H1 (cell line): ENCODE measurements at regions not wholly inside any gene's neighbourhood (a gene's known extent, or its start where the extent isn't known, plus 50 kb on each side); places are given as distances from the start of the nearest gene placed in this dataset.

Experiments
- CTCF ChIA-PET: fragments of 300-600 bp; sonication (Branson Sonifier 250); formaldehyde crosslinking; loops from one replicate; lab custom pipeline; 2021; ENCODE audit not compliant: partially characterized antibody; lab: Charles Lee
- POLR2A ChIA-PET: fragments of 300-600 bp; sonication (Branson Sonifier 250); formaldehyde crosslinking; loops from one replicate; lab custom pipeline; 2021; ENCODE audit warnings: inconsistent platforms; ENCODE audit not compliant: partially characterized antibody; lab: Charles Lee
- DNase-seq, 2 experiments: peaks; one replicate each; pipeline versions ENCODE4 v3.0.0 to v3.0.0-alpha.2; 2010 to 2022; ENCODE audit warnings: low spot score in 2 of 2, low read depth in 1 of 2, mixed read lengths in 1 of 2
- FAIRE-seq: peaks from 2 replicates; lab custom pipeline; 2011; peaks lifted over from hg19 to GRCh38; lab: Jason Lieb, UNC
- H2AFZ ChIP-seq: 2 replicates; pipeline ENCODE4 v1.8.1; 2012; ENCODE audit warnings: low read length, inconsistent platforms
- H2AK5ac ChIP-seq: 2 replicates; pipeline ENCODE4 v1.6.1; 2013; ENCODE audit warnings: low read depth, low read length
- H2BK120ac ChIP-seq: replicated peaks from 2 replicates; pipeline ENCODE3; 2013; ENCODE audit warnings: low read depth, low read length, inconsistent platforms
- H2BK12ac ChIP-seq: 2 replicates; pipeline ENCODE4 v1.6.1; 2013; ENCODE audit warnings: low read depth, low read length
- H2BK15ac ChIP-seq: 2 replicates; pipeline ENCODE4 v1.6.1; 2013; ENCODE audit warnings: low read length
- H2BK20ac ChIP-seq: 2 replicates; pipeline ENCODE4 v1.6.1; 2013; ENCODE audit warnings: low read length
- H2BK5ac ChIP-seq: 2 replicates; pipeline ENCODE4 v1.6.1; 2013; ENCODE audit warnings: low read depth, low read length
- H3K14ac ChIP-seq: 2 replicates; pipeline ENCODE4 v1.6.1; 2013; ENCODE audit warnings: inconsistent platforms; ENCODE audit not compliant: insufficient read length
- H3K18ac ChIP-seq: 2 replicates; pipeline ENCODE4 v1.6.1; 2013; ENCODE audit warnings: low read length; ENCODE audit errors: extremely low read depth
- H3K23ac ChIP-seq: 2 replicates; pipeline ENCODE4 v1.6.1; 2013; ENCODE audit warnings: inconsistent platforms; ENCODE audit not compliant: insufficient read length
- H3K23me2 ChIP-seq: 2 replicates; pipeline ENCODE4 v1.6.1; 2013; ENCODE audit warnings: low read depth, low read length
- H3K27ac ChIP-seq: 2 replicates; pipeline ENCODE4 v1.6.1; 2011; ENCODE audit warnings: low read depth, low read length, inconsistent platforms
- H3K27me3 ChIP-seq, 4 experiments: replicated peaks in 1 of 4; 1 replicate in 1 of 4; 2 replicates in 3 of 4; pipeline versions ENCODE4 v1.6.1 to v1.8.1; 2011 to 2013; ENCODE audit warnings: low read length in 3 of 4, mild to moderate bottlenecking in 3 of 4, inconsistent platforms in 2 of 4, mixed read lengths in 2 of 4, moderate library complexity in 1 of 4; ENCODE audit not compliant: control insufficient read depth in 3 of 4, insufficient read depth in 3 of 4; ENCODE audit errors: extremely low read depth in 1 of 4
- H3K36me3 ChIP-seq, 4 experiments: 2 replicates each; pipeline versions ENCODE4 v1.6.1 to v1.8.1; 2011 to 2013; ENCODE audit warnings: mild to moderate bottlenecking in 4 of 4, low read length in 3 of 4, moderate library complexity in 2 of 4, control low read depth in 1 of 4, inconsistent platforms in 1 of 4; ENCODE audit not compliant: insufficient read depth in 4 of 4, control insufficient read depth in 2 of 4
- H3K4ac ChIP-seq: replicated peaks from 2 replicates; pipeline ENCODE3; 2013; ENCODE audit warnings: low read length, low read depth, mixed read lengths, inconsistent platforms; ENCODE audit not compliant: insufficient read length
- H3K4me1 ChIP-seq, 4 experiments: replicated peaks in 1 of 4; 1 replicate in 1 of 4; 2 replicates in 3 of 4; pipeline versions ENCODE4 v1.6.1 to v1.8.1; 2011 to 2013; ENCODE audit warnings: low read length in 3 of 4, inconsistent platforms in 2 of 4, mixed read lengths in 1 of 4; ENCODE audit not compliant: insufficient read depth in 4 of 4, control insufficient read depth in 3 of 4
- H3K4me2 ChIP-seq, 2 experiments: 2 replicates each; pipeline versions ENCODE4 v1.6.1 to v1.8.1; 2011 to 2013; ENCODE audit warnings: low read depth in 2 of 2, low read length in 2 of 2, control low read depth in 1 of 2, inconsistent platforms in 1 of 2, mild to moderate bottlenecking in 1 of 2; ENCODE audit not compliant: insufficient read depth in 1 of 2
- H3K4me3 ChIP-seq, 4 experiments: fragments of 200-600, 300-600 bp in 1 of 4; sonication (generic), shearing (Covaris generic), sonication (Bioruptor Twin) in 1 of 4; 2 replicates each; pipeline versions ENCODE4 v1.5.1 to v1.8.1; 2011 to 2016; ENCODE audit warnings: low read length in 4 of 4, low read depth in 3 of 4, control low read depth in 2 of 4, inconsistent platforms in 2 of 4, mild to moderate bottlenecking in 2 of 4, mixed read lengths in 1 of 4, moderate library complexity in 1 of 4; ENCODE audit not compliant: insufficient read depth in 2 of 4; ENCODE audit errors: extremely low read depth in 1 of 4
- H3K56ac ChIP-seq: replicated peaks from 2 replicates; pipeline ENCODE3; 2013; ENCODE audit warnings: low read depth, mild to moderate bottlenecking, mixed read lengths, low read length, inconsistent platforms; ENCODE audit not compliant: insufficient read length
- H3K79me1 ChIP-seq: 2 replicates; pipeline ENCODE4 v1.6.1; 2013; ENCODE audit warnings: low read depth, low read length, control low read depth
- H3K79me2 ChIP-seq, 2 experiments: 2 replicates each; pipeline versions ENCODE4 v1.6.1 to v1.8.1; 2012 to 2013; ENCODE audit warnings: low read length in 2 of 2, mild to moderate bottlenecking in 2 of 2, inconsistent platforms in 1 of 2; ENCODE audit not compliant: insufficient read depth in 2 of 2, control insufficient read depth in 1 of 2
- H3K9ac ChIP-seq, 4 experiments: replicated peaks in 1 of 4; 1 replicate in 1 of 4; 2 replicates in 3 of 4; pipeline versions ENCODE4 v1.6.1 to v1.8.1; 2011 to 2013; ENCODE audit warnings: low read depth in 3 of 4, low read length in 3 of 4, control low read depth in 2 of 4, mild to moderate bottlenecking in 2 of 4, moderate library complexity in 2 of 4, inconsistent platforms in 1 of 4; ENCODE audit errors: extremely low read depth in 1 of 4
- H3K9me3 ChIP-seq, 2 experiments: 2 replicates each; pipeline versions ENCODE4 v1.6.1 to v1.8.1; 2012 to 2013; ENCODE audit warnings: mild to moderate bottlenecking in 2 of 2, moderate library complexity in 2 of 2, control low read depth in 1 of 2, inconsistent platforms in 1 of 2, low read depth in 1 of 2, low read length in 1 of 2, mixed read lengths in 1 of 2; ENCODE audit not compliant: insufficient read depth in 2 of 2
- H4K20me1 ChIP-seq, 2 experiments: replicated peaks in 1 of 2; 2 replicates each; pipeline versions ENCODE3 to v1.8.1; 2011 to 2013; ENCODE audit warnings: inconsistent platforms in 2 of 2, low read length in 2 of 2, mild to moderate bottlenecking in 1 of 2; ENCODE audit not compliant: insufficient read depth in 2 of 2, control insufficient read depth in 1 of 2
- H4K5ac ChIP-seq: 2 replicates; pipeline ENCODE4 v1.6.1; 2013; ENCODE audit warnings: low read length, low read depth, mixed read lengths, inconsistent platforms; ENCODE audit not compliant: insufficient read length
- H4K8ac ChIP-seq: 2 replicates; pipeline ENCODE4 v1.8.0; 2013; ENCODE audit warnings: mild to moderate bottlenecking, moderate library complexity, low read length, inconsistent platforms; ENCODE audit not compliant: insufficient read depth; ENCODE audit errors: extremely low read depth
- H4K91ac ChIP-seq: replicated peaks from 2 replicates; pipeline ENCODE3; 2013; ENCODE audit warnings: low read length, mixed read lengths, inconsistent platforms; ENCODE audit not compliant: insufficient read length
- E2F6 ChIP-seq: IDR thresholded peaks from 2 replicates; pipeline ENCODE4 v1.6.1; 2012; ENCODE audit warnings: inconsistent platforms
- GABPA ChIP-seq: IDR thresholded peaks from 2 replicates; pipeline ENCODE4 v1.6.1; 2011; ENCODE audit warnings: mild to moderate bottlenecking, low read length, moderate library complexity, borderline replicate concordance; ENCODE audit not compliant: insufficient read depth
- KDM5A ChIP-seq: fragments of 200-600 bp; IDR thresholded peaks from 2 replicates; pipeline ENCODE4 v1.7.1; 2012; ENCODE audit warnings: mild to moderate bottlenecking, low read length, inconsistent platforms, mixed read lengths
- PHF8 ChIP-seq: fragments of 200-600 bp; sonication (generic); conservative IDR thresholded peaks from 2 replicates; pipeline ENCODE4 v1.7.1; 2012; ENCODE audit warnings: low read depth, mild to moderate bottlenecking, inconsistent platforms, low read length, moderate library complexity
- SP2 ChIP-seq: IDR thresholded peaks from 2 replicates; pipeline ENCODE4 v1.6.1; 2012; ENCODE audit warnings: mild to moderate bottlenecking, low read length, inconsistent platforms
- SP4 ChIP-seq: IDR thresholded peaks from 2 replicates; pipeline ENCODE4 v1.6.1; 2012; ENCODE audit warnings: low read length, inconsistent platforms
- TBP ChIP-seq: IDR thresholded peaks from 2 replicates; pipeline ENCODE4 v1.6.1; 2011; ENCODE audit warnings: low read depth, low read length, improper control_type of control experiment
- WGBS, 2 experiments: shearing (Covaris generic) in 1 of 2; methylation state at CpG; one replicate each; pipeline versions ENCODE4 v1.1.6 to v1.1.7; 2013 to 2015; ENCODE audit warnings: low lambda C conversion rate in 2 of 2, mixed read lengths in 2 of 2, inconsistent platforms in 1 of 2, low coverage in 1 of 2, missing lambda C conversion rate in 1 of 2; ENCODE audit not compliant: insufficient replicate concordance in 2 of 2, insufficient coverage in 1 of 2, insufficient read length in 1 of 2; ENCODE audit errors: extremely low coverage in 1 of 2, missing lambda C conversion rate in 1 of 2; 5-methylcytosine and 5-hydroxymethylcytosine counted together
- TF ChIP-seq, protein P1 (sequence below): IDR thresholded peaks from 2 replicates; pipeline ENCODE4 v1.6.1; 2012; ENCODE audit warnings: low read length, inconsistent platforms

- no peak overlapping the region for H2BK15ac ChIP-seq
- H3K18ac ChIP-seq = no peak overlapping the region
- H2AFZ ChIP-seq = no peak overlapping the region
- no peak overlapping the region for H2BK120ac ChIP-seq
- H3K79me2 ChIP-seq = no peaks in the 10 kb centered on the region
- H2BK20ac ChIP-seq = no peak overlapping the region
- H2BK5ac ChIP-seq = no peak overlapping the region
- no peak overlapping the region for H3K56ac ChIP-seq
- no peaks in the 10 kb centered on the region for H3K27me3 ChIP-seq
- H3K9ac ChIP-seq = no peak overlapping the region
- FAIRE-seq (no peak), DNase-seq (no peak)
- no peak overlapping the region for H4K91ac ChIP-seq
- 85% methylated on average over 9 of the region's 9 CpGs; no CpG with 5 or more reads in 1 of the 2 experiments for WGBS, 2 experiments
- no peaks in the 10 kb centered on the region for H3K79me1 ChIP-seq
- peaks cover 0 to 5% (median 0%) of the 10 kb centered on the region in 4 experiments; a peak in 1 of 7 replicates for H3K4me1 ChIP-seq
- H4K5ac ChIP-seq = no peak overlapping the region
- POLR2A ChIA-PET = interaction anchor here (0.6 kb wide), 1 partner anchor 51 kb away, joined by 3 read pairs; no protein-coding TSS in a partner anchor
- no peak overlapping the region for H3K14ac ChIP-seq
- no peak overlapping the region for H3K4me2 ChIP-seq
- H2BK12ac ChIP-seq = no peak overlapping the region
- H3K4me3 ChIP-seq = no peak overlapping the region
- no peaks in the 10 kb centered on the region for H3K23me2 ChIP-seq
- no peak overlapping the region for H3K27ac ChIP-seq
- no peak overlapping the region for H3K4ac ChIP-seq
- no peaks in the 10 kb centered on the region for H4K20me1 ChIP-seq
- CTCF ChIA-PET = interaction anchor here (0.9 to 1.5 kb wide), 3 partner anchors 10 to 61 kb away, joined by 3 to 4 read pairs (median 4); no protein-coding TSS in a partner anchor
- H3K36me3 ChIP-seq = no peaks in the 10 kb centered on the region
- no peak overlapping the region for H4K8ac ChIP-seq
- H3K9me3 ChIP-seq = no peaks in the 10 kb centered on the region
- no peak overlapping the region for H3K23ac ChIP-seq
- H2AK5ac ChIP-seq = no peak overlapping the region
- TF ChIP-seq PHF8 (no peak), GABPA (no peak), SP2 (no peak), KDM5A (no peak), E2F6 (no peak), SP4 (no peak), TBP (no peak)
- TF ChIP-seq, protein P1, sequence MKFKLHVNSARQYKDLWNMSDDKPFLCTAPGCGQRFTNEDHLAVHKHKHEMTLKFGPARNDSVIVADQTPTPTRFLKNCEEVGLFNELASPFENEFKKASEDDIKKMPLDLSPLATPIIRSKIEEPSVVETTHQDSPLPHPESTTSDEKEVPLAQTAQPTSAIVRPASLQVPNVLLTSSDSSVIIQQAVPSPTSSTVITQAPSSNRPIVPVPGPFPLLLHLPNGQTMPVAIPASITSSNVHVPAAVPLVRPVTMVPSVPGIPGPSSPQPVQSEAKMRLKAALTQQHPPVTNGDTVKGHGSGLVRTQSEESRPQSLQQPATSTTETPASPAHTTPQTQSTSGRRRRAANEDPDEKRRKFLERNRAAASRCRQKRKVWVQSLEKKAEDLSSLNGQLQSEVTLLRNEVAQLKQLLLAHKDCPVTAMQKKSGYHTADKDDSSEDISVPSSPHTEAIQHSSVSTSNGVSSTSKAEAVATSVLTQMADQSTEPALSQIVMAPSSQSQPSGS = no peak
These were observed 319.0 kb downstream of the KCNRG start for GRCh38 chr13:50334115-50334778.
